ENCODE measurements at regions not wholly inside any gene's neighbourhood (a gene's known extent, or its start where the extent isn't known, plus 50 kb on each side); places are given as distances from the start of the nearest gene placed in this dataset.

DNA sequence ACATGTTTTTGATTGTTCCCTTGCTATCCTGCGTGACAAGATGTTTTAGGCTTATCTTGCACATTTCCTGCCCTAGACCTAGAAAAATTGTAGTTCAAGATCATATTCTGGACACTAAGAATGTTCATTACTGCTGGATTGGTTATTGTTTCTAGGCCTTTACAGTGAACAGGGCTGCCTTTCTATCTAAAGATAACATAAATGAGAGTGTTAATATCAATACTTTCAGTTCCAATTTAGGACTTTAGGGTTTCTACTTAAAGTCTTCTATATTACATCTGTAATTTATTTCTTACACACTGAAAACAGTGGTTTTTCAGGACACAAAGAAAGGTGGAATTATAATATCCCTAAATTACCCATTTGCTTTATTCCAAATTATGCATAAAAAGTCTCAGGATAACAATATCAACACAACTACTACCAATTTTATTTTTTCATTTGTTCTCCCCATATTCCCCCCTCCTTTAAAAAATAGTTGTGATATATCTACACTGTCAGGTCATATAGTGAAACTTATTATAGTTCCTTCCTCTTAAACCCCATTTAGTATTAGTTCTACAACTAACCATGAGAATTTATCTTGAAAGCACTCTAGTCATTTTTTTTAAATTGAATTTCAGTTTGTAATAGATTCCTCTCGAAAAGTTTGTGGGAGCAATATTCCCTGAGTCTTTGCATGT, 293.9 kb upstream of the RIOK2 start (continued):
- TF ChIP-seq, protein P1, sequence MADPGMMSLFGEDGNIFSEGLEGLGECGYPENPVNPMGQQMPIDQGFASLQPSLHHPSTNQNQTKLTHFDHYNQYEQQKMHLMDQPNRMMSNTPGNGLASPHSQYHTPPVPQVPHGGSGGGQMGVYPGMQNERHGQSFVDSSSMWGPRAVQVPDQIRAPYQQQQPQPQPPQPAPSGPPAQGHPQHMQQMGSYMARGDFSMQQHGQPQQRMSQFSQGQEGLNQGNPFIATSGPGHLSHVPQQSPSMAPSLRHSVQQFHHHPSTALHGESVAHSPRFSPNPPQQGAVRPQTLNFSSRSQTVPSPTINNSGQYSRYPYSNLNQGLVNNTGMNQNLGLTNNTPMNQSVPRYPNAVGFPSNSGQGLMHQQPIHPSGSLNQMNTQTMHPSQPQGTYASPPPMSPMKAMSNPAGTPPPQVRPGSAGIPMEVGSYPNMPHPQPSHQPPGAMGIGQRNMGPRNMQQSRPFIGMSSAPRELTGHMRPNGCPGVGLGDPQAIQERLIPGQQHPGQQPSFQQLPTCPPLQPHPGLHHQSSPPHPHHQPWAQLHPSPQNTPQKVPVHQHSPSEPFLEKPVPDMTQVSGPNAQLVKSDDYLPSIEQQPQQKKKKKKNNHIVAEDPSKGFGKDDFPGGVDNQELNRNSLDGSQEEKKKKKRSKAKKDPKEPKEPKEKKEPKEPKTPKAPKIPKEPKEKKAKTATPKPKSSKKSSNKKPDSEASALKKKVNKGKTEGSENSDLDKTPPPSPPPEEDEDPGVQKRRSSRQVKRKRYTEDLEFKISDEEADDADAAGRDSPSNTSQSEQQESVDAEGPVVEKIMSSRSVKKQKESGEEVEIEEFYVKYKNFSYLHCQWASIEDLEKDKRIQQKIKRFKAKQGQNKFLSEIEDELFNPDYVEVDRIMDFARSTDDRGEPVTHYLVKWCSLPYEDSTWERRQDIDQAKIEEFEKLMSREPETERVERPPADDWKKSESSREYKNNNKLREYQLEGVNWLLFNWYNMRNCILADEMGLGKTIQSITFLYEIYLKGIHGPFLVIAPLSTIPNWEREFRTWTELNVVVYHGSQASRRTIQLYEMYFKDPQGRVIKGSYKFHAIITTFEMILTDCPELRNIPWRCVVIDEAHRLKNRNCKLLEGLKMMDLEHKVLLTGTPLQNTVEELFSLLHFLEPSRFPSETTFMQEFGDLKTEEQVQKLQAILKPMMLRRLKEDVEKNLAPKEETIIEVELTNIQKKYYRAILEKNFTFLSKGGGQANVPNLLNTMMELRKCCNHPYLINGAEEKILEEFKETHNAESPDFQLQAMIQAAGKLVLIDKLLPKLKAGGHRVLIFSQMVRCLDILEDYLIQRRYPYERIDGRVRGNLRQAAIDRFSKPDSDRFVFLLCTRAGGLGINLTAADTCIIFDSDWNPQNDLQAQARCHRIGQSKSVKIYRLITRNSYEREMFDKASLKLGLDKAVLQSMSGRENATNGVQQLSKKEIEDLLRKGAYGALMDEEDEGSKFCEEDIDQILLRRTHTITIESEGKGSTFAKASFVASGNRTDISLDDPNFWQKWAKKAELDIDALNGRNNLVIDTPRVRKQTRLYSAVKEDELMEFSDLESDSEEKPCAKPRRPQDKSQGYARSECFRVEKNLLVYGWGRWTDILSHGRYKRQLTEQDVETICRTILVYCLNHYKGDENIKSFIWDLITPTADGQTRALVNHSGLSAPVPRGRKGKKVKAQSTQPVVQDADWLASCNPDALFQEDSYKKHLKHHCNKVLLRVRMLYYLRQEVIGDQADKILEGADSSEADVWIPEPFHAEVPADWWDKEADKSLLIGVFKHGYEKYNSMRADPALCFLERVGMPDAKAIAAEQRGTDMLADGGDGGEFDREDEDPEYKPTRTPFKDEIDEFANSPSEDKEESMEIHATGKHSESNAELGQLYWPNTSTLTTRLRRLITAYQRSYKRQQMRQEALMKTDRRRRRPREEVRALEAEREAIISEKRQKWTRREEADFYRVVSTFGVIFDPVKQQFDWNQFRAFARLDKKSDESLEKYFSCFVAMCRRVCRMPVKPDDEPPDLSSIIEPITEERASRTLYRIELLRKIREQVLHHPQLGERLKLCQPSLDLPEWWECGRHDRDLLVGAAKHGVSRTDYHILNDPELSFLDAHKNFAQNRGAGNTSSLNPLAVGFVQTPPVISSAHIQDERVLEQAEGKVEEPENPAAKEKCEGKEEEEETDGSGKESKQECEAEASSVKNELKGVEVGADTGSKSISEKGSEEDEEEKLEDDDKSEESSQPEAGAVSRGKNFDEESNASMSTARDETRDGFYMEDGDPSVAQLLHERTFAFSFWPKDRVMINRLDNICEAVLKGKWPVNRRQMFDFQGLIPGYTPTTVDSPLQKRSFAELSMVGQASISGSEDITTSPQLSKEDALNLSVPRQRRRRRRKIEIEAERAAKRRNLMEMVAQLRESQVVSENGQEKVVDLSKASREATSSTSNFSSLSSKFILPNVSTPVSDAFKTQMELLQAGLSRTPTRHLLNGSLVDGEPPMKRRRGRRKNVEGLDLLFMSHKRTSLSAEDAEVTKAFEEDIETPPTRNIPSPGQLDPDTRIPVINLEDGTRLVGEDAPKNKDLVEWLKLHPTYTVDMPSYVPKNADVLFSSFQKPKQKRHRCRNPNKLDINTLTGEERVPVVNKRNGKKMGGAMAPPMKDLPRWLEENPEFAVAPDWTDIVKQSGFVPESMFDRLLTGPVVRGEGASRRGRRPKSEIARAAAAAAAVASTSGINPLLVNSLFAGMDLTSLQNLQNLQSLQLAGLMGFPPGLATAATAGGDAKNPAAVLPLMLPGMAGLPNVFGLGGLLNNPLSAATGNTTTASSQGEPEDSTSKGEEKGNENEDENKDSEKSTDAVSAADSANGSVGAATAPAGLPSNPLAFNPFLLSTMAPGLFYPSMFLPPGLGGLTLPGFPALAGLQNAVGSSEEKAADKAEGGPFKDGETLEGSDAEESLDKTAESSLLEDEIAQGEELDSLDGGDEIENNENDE (IDR thresholded peaks at IDR 0.05; ENCODE audit: insufficient replicate concordance, low read length), result no peak
- TF ChIP-seq EGR1 (IDR thresholded peaks at IDR 0.05; ENCODE audit: borderline replicate concordance, low read depth, low read length), result no peak
- no peak for TF ChIP-seq HDAC2 (IDR thresholded peaks at IDR 0.05; ENCODE audit: borderline replicate concordance in 1 of 2, low read depth in 2 of 2, low read length in 2 of 2)
- TF ChIP-seq JUN (IDR thresholded peaks at IDR 0.05; ENCODE audit: low read depth, low read length), result no peak
- TF ChIP-seq TAF7 (optimal IDR thresholded peaks at IDR 0.05; ENCODE audit: borderline replicate concordance, low read depth, low read length), result no peak
- TF ChIP-seq HDAC6 (IDR thresholded peaks at IDR 0.05; ENCODE audit: low read depth, low read length), result no peak
- no peak for TF ChIP-seq KDM5A (IDR thresholded peaks at IDR 0.05; ENCODE audit: low read length)
- TF ChIP-seq SIN3A (conservative IDR thresholded peaks at IDR 0.05 in 1 of 2, IDR thresholded peaks at IDR 0.05 in 1 of 2; ENCODE audit: low read depth in 1 of 2, low read length in 2 of 2), result no peak
- TF ChIP-seq POLR2A (IDR thresholded peaks at IDR 0.05; ENCODE audit: control extremely low read depth in 1 of 2, low read depth in 2 of 2, low read length in 2 of 2), result no peak
- TF ChIP-seq RAD21 (IDR thresholded peaks at IDR 0.05 in 1 of 2, conservative IDR thresholded peaks at IDR 0.05 in 1 of 2; ENCODE audit: low read depth in 2 of 2, low read length in 2 of 2), result no peak
- no peak for TF ChIP-seq TEAD4 (IDR thresholded peaks at IDR 0.05; ENCODE audit: low read depth, low read length)

Data from H1 (cell line).